OCI-LY1 (cell line): ENCODE measurements at regions not wholly inside any gene's neighbourhood (a gene's known extent, or its start where the extent isn't known, plus 50 kb on each side); places are given as distances from the start of the nearest gene placed in this dataset.

ENCODE experiments used
- EZH2 ChIP-seq: fragments of 200-600 bp; sonication (generic), shearing (Covaris generic); IDR thresholded peaks from 2 replicates; pipeline ENCODE4 v1.8.0; 2017; ENCODE audit warnings: borderline replicate concordance, mixed run types, mild to moderate bottlenecking, antibody characterized with exemption, low read length, moderate library complexity, mixed read lengths
- TF ChIP-seq, protein P1 (sequence below): fragments of 200-600 bp; sonication (generic), shearing (Covaris generic); IDR thresholded peaks from 2 replicates; pipeline ENCODE4 v1.5.1; 2017; ENCODE audit warnings: mild to moderate bottlenecking, antibody characterized with exemption, low read length, moderate library complexity, mixed read lengths

DNA sequence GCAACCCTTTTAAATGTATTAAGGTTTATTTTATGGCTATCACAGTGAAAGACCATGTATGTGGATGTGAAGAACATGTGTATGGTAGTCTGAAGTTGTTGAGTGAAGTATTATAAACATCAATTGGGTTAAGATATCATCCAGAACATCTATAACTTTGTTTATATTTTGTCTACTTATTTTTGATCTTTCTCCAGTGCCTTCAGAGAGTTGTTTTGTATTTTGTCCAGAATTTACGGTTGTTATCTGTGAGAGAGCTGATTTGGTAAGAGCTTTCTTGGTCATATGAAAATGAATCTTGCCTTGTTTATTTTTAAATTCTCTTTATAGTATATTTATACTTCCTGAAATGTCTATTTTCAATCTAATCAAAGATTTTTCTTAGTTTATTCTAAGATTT is 573.7 kb upstream of the POU3F3 start:
- TF ChIP-seq, protein P1, sequence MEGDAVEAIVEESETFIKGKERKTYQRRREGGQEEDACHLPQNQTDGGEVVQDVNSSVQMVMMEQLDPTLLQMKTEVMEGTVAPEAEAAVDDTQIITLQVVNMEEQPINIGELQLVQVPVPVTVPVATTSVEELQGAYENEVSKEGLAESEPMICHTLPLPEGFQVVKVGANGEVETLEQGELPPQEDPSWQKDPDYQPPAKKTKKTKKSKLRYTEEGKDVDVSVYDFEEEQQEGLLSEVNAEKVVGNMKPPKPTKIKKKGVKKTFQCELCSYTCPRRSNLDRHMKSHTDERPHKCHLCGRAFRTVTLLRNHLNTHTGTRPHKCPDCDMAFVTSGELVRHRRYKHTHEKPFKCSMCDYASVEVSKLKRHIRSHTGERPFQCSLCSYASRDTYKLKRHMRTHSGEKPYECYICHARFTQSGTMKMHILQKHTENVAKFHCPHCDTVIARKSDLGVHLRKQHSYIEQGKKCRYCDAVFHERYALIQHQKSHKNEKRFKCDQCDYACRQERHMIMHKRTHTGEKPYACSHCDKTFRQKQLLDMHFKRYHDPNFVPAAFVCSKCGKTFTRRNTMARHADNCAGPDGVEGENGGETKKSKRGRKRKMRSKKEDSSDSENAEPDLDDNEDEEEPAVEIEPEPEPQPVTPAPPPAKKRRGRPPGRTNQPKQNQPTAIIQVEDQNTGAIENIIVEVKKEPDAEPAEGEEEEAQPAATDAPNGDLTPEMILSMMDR: no peak
- no peak for TF ChIP-seq EZH2
